H7 (cell line): ENCODE measurements at regions not wholly inside any gene's neighbourhood (a gene's known extent, or its start where the extent isn't known, plus 50 kb on each side); places are given as distances from the start of the nearest gene placed in this dataset.
"Not testable (repeated sequence)": the region's sequence is repeated elsewhere in the genome, so short reads cannot be mapped to it uniquely, and the experiment has no call there.

Source experiments
- DNase-seq: peaks from one replicate; pipeline ENCODE4 v3.0.0; 2012
- H3K27me3 ChIP-seq: 2 replicates; pipeline ENCODE4 v1.6.0; 2011; ENCODE audit warnings: mild to moderate bottlenecking, low read length; ENCODE audit not compliant: control insufficient read depth, insufficient read depth
- H3K36me3 ChIP-seq: replicated peaks from 2 replicates; pipeline ENCODE4 v1.5.1; 2011; ENCODE audit warnings: low read length; ENCODE audit not compliant: control insufficient read depth, insufficient read depth
- H3K4me3 ChIP-seq: 2 replicates; pipeline ENCODE4 v1.5.1; 2011; ENCODE audit warnings: low read depth, mild to moderate bottlenecking, control low read depth, low read length, moderate library complexity; ENCODE audit not compliant: insufficient read depth

- DNase-seq, result no peak
- Histone ChIP-seq H3K4me3 (no peak overlapping the region), H3K36me3 (no peaks in the 10 kb centered on the region), H3K27me3 (no peaks in the 10 kb centered on the region)
These were observed 129.1 kb upstream of the ANKRD28 start for GRCh38 chr3:15926871-15927270.

GRCh38 chr3:15927969-15928368, 130.2 kb upstream of the ANKRD28 start:
- no peaks in the 10 kb centered on the region for H3K36me3 ChIP-seq
- H3K27me3 ChIP-seq, result no peaks in the 10 kb centered on the region
- H3K4me3 ChIP-seq, result no peak overlapping the region
- no peak for DNase-seq

GRCh38 chr3:15929944-15930571, 132.3 kb upstream of the ANKRD28 start:
- H3K4me3 ChIP-seq, result no peak overlapping the region
- no peaks in the 10 kb centered on the region for H3K36me3 ChIP-seq
- no peaks in the 10 kb centered on the region for H3K27me3 ChIP-seq
- DNase-seq, result no peak

GRCh38 chr3:15932348-15933300, 134.8 kb upstream of the ANKRD28 start:
- Histone ChIP-seq H3K27me3 (no peaks in the 10 kb centered on the region), H3K4me3 (no peak overlapping the region), H3K36me3 (no peaks in the 10 kb centered on the region)
- DNase-seq, result no peak

- H3K27me3 ChIP-seq, result no peaks in the 10 kb centered on the region
- no peak overlapping the region for H3K4me3 ChIP-seq
- no peak for DNase-seq
- no peaks in the 10 kb centered on the region for H3K36me3 ChIP-seq
These were observed 135.8 kb upstream of the ANKRD28 start for GRCh38 chr3:15933439-15934139.

GRCh38 chr3:15934389-15935195, 136.8 kb upstream of the ANKRD28 start:
- no peaks in the 10 kb centered on the region for H3K27me3 ChIP-seq
- no peak overlapping the region for H3K4me3 ChIP-seq
- no peaks in the 10 kb centered on the region for H3K36me3 ChIP-seq
- DNase-seq, result no peak

- no peaks in the 10 kb centered on the region for H3K27me3 ChIP-seq
- no peak overlapping the region for H3K4me3 ChIP-seq
- DNase-seq, result no peak
- H3K36me3 ChIP-seq, result no peaks in the 10 kb centered on the region
These were observed 138.5 kb upstream of the ANKRD28 start for GRCh38 chr3:15936312-15936711.

GRCh38 chr3:15940641-15941040, 142.9 kb upstream of the ANKRD28 start:
- Histone ChIP-seq H3K4me3 (no peak overlapping the region), H3K36me3 (no peaks in the 10 kb centered on the region), H3K27me3 (no peaks in the 10 kb centered on the region)
- no peak for DNase-seq

- not testable (repeated sequence) for H3K4me3 ChIP-seq, H3K36me3 ChIP-seq, DNase-seq, H3K27me3 ChIP-seq
These were observed 143.7 kb upstream of the ANKRD28 start for GRCh38 chr3:15941457-15941856.

GRCh38 chr3:15941958-15942357, 144.2 kb upstream of the ANKRD28 start:
- no peak for DNase-seq
- Histone ChIP-seq H3K36me3 (no peaks in the 10 kb centered on the region), H3K27me3 (no peaks in the 10 kb centered on the region), H3K4me3 (no peak overlapping the region)

GRCh38 chr3:15942462-15942861, 144.7 kb upstream of the ANKRD28 start:
- H3K36me3 ChIP-seq, result no peaks in the 10 kb centered on the region
- H3K27me3 ChIP-seq, result no peaks in the 10 kb centered on the region
- H3K4me3 ChIP-seq, result no peak overlapping the region
- no peak for DNase-seq

GRCh38 chr3:15942936-15943335, 145.2 kb upstream of the ANKRD28 start:
- H3K36me3 ChIP-seq, result no peaks in the 10 kb centered on the region
- DNase-seq, result no peak
- H3K4me3 ChIP-seq, result no peak overlapping the region
- no peaks in the 10 kb centered on the region for H3K27me3 ChIP-seq

- no peak for DNase-seq
- Histone ChIP-seq H3K4me3 (no peak overlapping the region), H3K36me3 (no peaks in the 10 kb centered on the region), H3K27me3 (no peaks in the 10 kb centered on the region)
These were observed 150.6 kb upstream of the ANKRD28 start for GRCh38 chr3:15948388-15948787.

- Histone ChIP-seq H3K36me3 (no peaks in the 10 kb centered on the region), H3K27me3 (no peaks in the 10 kb centered on the region), H3K4me3 (no peak overlapping the region)
- DNase-seq, result no peak
These were observed 154.9 kb upstream of the ANKRD28 start for GRCh38 chr3:15952543-15953175.
